Suprapubic skin (tissue), 4 donors: ENCODE measurements at regions not wholly inside any gene's neighbourhood (a gene's known extent, or its start where the extent isn't known, plus 50 kb on each side); places are given as distances from the start of the nearest gene placed in this dataset.

Source experiments
- DNase-seq, 2 donors: peaks; one replicate each; pipeline ENCODE4 v3.0.0-alpha.2; 2019; ENCODE audit warnings: low spot score in 2 of 2
- H3K27ac ChIP-seq: fragments of 200-600 bp; sonication (generic); one replicate; pipeline ENCODE4 v1.5.1; 2019
- H3K27me3 ChIP-seq: fragments of 200-600 bp; sonication (generic); one replicate; pipeline ENCODE4 v1.5.1; 2019
- H3K36me3 ChIP-seq: fragments of 200-600 bp; sonication (generic); one replicate; pipeline ENCODE4 v1.5.1; 2019
- H3K4me1 ChIP-seq: fragments of 200-600 bp; sonication (generic); one replicate; pipeline ENCODE4 v1.5.1; 2019
- H3K4me3 ChIP-seq: fragments of 200-600 bp; sonication (generic); one replicate; pipeline ENCODE4 v1.5.1; 2019; ENCODE audit warnings: mild to moderate bottlenecking
- H3K9me3 ChIP-seq: fragments of 200-600 bp; sonication (generic); one replicate; pipeline ENCODE4 v1.5.1; 2019
- EP300 ChIP-seq: sonication (generic); formaldehyde crosslinking; IDR thresholded peaks from one replicate; pipeline ENCODE4 v1.6.1; 2017; ENCODE audit warnings: antibody characterized with exemption
- POLR2A ChIP-seq, 2 donors: fragments of 450-650 bp; IDR thresholded peaks; one replicate each; pipeline ENCODE4 v1.6.1; 2017; ENCODE audit warnings: antibody characterized with exemption in 2 of 2, mild to moderate bottlenecking in 2 of 2, moderate library complexity in 2 of 2
- POLR2AphosphoS5 ChIP-seq, 3 donors: sonication (generic); formaldehyde crosslinking; IDR thresholded peaks; one replicate each; pipeline ENCODE4 v1.6.1; 2017; ENCODE audit warnings: antibody characterized with exemption in 3 of 3
- WGBS: methylation state at CpG from one replicate; pipeline ENCODE4 v1.1.5; 2018; 5-methylcytosine and 5-hydroxymethylcytosine counted together
- TF ChIP-seq, protein P1 (sequence below), 2 donors: fragments of 200-600 bp in 1 of 2; fragments of 450-650 bp in 1 of 2; sonication (generic) in 1 of 2; IDR thresholded peaks; one replicate each; pipeline ENCODE4 v1.5.1; 2016 to 2019; ENCODE audit warnings: antibody characterized with exemption in 2 of 2, mild to moderate bottlenecking in 1 of 2, moderate library complexity in 1 of 2

DNA sequence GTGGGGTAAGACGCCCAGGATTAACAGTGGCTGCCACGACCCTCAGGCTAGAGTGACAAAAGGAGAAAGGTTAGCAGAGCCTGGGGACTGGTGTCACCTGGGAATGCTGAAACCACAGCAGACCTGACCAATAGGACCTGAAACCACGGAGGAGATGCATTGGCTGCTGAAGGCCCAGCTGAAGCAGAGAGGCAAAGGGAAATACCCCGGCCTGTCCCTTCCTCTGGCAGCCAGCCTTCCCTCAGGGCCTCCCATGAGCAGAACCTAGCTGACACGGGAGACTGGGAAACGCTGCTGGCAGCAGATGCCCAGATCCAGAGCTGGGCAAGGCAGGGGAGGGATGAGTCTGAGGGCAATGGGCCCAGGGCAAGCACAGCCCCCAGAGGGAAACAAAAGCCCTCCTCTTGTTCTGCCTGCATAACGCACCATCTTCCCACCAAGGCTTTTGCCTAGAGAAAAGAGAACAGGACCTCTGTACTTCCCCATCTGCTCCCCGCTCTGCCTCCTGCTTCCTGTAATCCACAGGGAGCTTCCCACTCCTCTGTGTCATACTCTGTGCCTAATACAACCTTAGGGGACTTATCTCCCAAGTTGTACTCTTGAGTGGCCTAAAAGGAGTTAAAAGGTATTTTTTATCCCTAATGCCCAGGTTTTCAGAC lies 216.2 kb downstream of the ABHD5 start:
- 65% methylated on average over 8 of the region's 8 CpGs for WGBS
- no peaks in the 10 kb centered on the region for H3K27me3 ChIP-seq
- no peaks in the 10 kb centered on the region for H3K4me1 ChIP-seq
- TF ChIP-seq EP300 (no peak), POLR2AphosphoS5 (IDR thresholded peaks at IDR 0.05) (no peak), POLR2A (IDR thresholded peaks at IDR 0.05) (no peak)
- TF ChIP-seq, protein P1, sequence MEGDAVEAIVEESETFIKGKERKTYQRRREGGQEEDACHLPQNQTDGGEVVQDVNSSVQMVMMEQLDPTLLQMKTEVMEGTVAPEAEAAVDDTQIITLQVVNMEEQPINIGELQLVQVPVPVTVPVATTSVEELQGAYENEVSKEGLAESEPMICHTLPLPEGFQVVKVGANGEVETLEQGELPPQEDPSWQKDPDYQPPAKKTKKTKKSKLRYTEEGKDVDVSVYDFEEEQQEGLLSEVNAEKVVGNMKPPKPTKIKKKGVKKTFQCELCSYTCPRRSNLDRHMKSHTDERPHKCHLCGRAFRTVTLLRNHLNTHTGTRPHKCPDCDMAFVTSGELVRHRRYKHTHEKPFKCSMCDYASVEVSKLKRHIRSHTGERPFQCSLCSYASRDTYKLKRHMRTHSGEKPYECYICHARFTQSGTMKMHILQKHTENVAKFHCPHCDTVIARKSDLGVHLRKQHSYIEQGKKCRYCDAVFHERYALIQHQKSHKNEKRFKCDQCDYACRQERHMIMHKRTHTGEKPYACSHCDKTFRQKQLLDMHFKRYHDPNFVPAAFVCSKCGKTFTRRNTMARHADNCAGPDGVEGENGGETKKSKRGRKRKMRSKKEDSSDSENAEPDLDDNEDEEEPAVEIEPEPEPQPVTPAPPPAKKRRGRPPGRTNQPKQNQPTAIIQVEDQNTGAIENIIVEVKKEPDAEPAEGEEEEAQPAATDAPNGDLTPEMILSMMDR (IDR thresholded peaks at IDR 0.05), result no peak
- no peak for DNase-seq
- H3K27ac ChIP-seq, result no peak overlapping the region
- no peaks in the 10 kb centered on the region for H3K36me3 ChIP-seq
- no peaks in the 10 kb centered on the region for H3K9me3 ChIP-seq
- H3K4me3 ChIP-seq, result no peak overlapping the region

GRCh38 chr3:43907508-43907858 lies 216.7 kb downstream of the ABHD5 start:
- Histone ChIP-seq H3K9me3 (no peaks in the 10 kb centered on the region), H3K4me3 (no peak overlapping the region), H3K36me3 (no peaks in the 10 kb centered on the region), H3K4me1 (no peaks in the 10 kb centered on the region), H3K27me3 (no peaks in the 10 kb centered on the region), H3K27ac (no peak overlapping the region)
- WGBS, result 79% methylated on average over 1 of the region's 1 CpG
- TF ChIP-seq EP300 (no peak), POLR2A (IDR thresholded peaks at IDR 0.05) (no peak), POLR2AphosphoS5 (IDR thresholded peaks at IDR 0.05) (no peak)
- TF ChIP-seq, protein P1 (IDR thresholded peaks at IDR 0.05), result no peak
- DNase-seq, result no peak

DNA sequence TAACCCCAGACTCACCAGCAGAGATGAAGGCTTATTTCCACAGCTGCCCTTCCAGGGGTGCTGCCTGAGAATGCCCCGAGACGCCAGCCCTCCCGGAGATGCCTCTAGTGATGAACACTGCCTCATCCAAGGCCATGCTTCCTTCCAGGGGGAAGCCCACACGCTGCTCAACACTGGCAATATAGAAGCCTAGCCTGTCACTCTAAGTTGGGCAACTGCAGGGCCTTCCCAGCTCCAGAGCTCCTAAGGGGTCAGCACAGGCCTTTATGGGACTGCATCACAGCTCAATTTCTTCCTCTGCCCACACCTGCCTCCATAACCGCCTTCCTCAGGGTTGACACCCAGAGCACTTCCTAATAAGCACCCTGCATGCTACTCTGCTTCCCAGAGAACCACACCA lies 217.7 kb downstream of the ABHD5 start:
- 95% methylated on average over 4 of the region's 5 CpGs for WGBS
- Histone ChIP-seq H3K4me3 (no peak overlapping the region), H3K27ac (no peak overlapping the region), H3K36me3 (no peaks in the 10 kb centered on the region), H3K4me1 (no peaks in the 10 kb centered on the region), H3K9me3 (no peaks in the 10 kb centered on the region), H3K27me3 (no peaks in the 10 kb centered on the region)
- DNase-seq, result no peak
- TF ChIP-seq EP300 (no peak), POLR2A (IDR thresholded peaks at IDR 0.05) (no peak), POLR2AphosphoS5 (IDR thresholded peaks at IDR 0.05) (no peak)
- TF ChIP-seq, protein P1 (IDR thresholded peaks at IDR 0.05), result no peak

DNA sequence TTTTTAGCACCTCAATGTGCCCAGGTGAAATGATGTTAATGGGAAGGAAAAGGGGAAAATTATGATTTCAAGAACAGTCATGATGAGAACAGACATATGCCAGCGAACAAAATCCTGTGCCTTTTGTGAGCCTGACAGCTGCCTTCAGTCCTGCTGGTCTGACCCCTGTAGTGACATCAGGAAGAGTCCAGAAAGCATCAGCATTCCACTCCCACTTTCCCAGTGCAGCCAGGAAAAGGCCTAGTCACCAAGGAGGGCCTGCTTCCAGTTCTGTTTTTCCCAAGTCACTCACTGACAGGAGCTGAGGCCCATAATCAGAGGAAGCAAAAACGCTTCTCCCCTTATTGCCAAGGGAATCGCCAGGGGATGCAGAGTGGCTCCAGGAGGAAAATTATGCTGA lies 218.4 kb downstream of the ABHD5 start:
- Histone ChIP-seq H3K27me3 (no peaks in the 10 kb centered on the region), H3K4me1 (no peaks in the 10 kb centered on the region), H3K4me3 (no peak overlapping the region), H3K36me3 (no peaks in the 10 kb centered on the region), H3K27ac (no peak overlapping the region), H3K9me3 (no peaks in the 10 kb centered on the region)
- WGBS, result 68% methylated on average over 3 of the region's 3 CpGs
- DNase-seq, result no peak
- TF ChIP-seq POLR2A (IDR thresholded peaks at IDR 0.05) (no peak), POLR2AphosphoS5 (IDR thresholded peaks at IDR 0.05) (no peak), EP300 (no peak)
- TF ChIP-seq, protein P1 (IDR thresholded peaks at IDR 0.05), result no peak

GRCh38 chr3:43910750-43911149 lies 220.0 kb downstream of the ABHD5 start:
- Histone ChIP-seq H3K4me3 (no peak overlapping the region), H3K27ac (no peak overlapping the region), H3K4me1 (no peaks in the 10 kb centered on the region), H3K36me3 (no peaks in the 10 kb centered on the region), H3K27me3 (no peaks in the 10 kb centered on the region), H3K9me3 (no peaks in the 10 kb centered on the region)
- no peak for DNase-seq
- TF ChIP-seq, protein P1 (IDR thresholded peaks at IDR 0.05), result no peak
- TF ChIP-seq EP300 (no peak), POLR2A (IDR thresholded peaks at IDR 0.05) (no peak), POLR2AphosphoS5 (IDR thresholded peaks at IDR 0.05) (no peak)
- WGBS, result 68% methylated on average over 2 of the region's 2 CpGs
